GM12875 (cell line): ENCODE measurements at regions not wholly inside any gene's neighbourhood (a gene's known extent, or its start where the extent isn't known, plus 50 kb on each side); places are given as distances from the start of the nearest gene placed in this dataset.

Experiments used
- H3K4me3 ChIP-seq: one replicate; pipeline ENCODE4 v1.5.1; 2011; ENCODE audit warnings: low read depth, low read length, control low read depth
- TF ChIP-seq, protein P1 (sequence below): IDR thresholded peaks from 2 replicates; pipeline ENCODE4 v1.5.1; 2011; ENCODE audit warnings: low read depth, mild to moderate bottlenecking, control low read depth, inconsistent platforms, low read length, moderate library complexity, borderline replicate concordance; ENCODE audit not compliant: insufficient read depth

GRCh38 chr14:42172304-42172703, 565.6 kb downstream of the LRFN5 start:
- TF ChIP-seq, protein P1, sequence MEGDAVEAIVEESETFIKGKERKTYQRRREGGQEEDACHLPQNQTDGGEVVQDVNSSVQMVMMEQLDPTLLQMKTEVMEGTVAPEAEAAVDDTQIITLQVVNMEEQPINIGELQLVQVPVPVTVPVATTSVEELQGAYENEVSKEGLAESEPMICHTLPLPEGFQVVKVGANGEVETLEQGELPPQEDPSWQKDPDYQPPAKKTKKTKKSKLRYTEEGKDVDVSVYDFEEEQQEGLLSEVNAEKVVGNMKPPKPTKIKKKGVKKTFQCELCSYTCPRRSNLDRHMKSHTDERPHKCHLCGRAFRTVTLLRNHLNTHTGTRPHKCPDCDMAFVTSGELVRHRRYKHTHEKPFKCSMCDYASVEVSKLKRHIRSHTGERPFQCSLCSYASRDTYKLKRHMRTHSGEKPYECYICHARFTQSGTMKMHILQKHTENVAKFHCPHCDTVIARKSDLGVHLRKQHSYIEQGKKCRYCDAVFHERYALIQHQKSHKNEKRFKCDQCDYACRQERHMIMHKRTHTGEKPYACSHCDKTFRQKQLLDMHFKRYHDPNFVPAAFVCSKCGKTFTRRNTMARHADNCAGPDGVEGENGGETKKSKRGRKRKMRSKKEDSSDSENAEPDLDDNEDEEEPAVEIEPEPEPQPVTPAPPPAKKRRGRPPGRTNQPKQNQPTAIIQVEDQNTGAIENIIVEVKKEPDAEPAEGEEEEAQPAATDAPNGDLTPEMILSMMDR: no peak

DNA sequence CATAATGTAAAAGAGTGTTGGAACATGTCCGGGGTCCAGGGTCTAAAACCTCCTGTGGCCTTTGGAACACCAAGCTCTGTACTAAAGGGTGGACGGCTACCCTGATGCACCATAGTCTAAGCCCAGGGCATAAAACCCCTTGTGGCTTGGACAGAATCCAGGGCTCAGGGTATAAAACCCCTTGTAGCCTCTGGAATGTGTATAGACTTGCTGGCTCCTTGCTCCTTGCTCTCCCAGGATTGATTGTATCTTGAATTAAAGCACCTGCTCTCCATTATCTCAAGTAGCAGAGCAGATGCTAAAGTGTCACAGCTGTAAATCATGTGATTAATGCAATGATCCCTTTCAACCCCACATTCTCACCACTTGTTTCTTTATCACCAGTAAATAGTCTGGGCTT, 556.5 kb downstream of the LRFN5 start:
- H3K4me3 ChIP-seq: no peak overlapping the region
- TF ChIP-seq, protein P1: no peak

More at GRCh38 chr14:42172304-42172703, 565.6 kb downstream of the LRFN5 start:
- no peak overlapping the region for H3K4me3 ChIP-seq

GRCh38 chr14:42159138-42159537, 552.5 kb downstream of the LRFN5 start:
- TF ChIP-seq, protein P1: no peak
- no peak overlapping the region for H3K4me3 ChIP-seq

DNA sequence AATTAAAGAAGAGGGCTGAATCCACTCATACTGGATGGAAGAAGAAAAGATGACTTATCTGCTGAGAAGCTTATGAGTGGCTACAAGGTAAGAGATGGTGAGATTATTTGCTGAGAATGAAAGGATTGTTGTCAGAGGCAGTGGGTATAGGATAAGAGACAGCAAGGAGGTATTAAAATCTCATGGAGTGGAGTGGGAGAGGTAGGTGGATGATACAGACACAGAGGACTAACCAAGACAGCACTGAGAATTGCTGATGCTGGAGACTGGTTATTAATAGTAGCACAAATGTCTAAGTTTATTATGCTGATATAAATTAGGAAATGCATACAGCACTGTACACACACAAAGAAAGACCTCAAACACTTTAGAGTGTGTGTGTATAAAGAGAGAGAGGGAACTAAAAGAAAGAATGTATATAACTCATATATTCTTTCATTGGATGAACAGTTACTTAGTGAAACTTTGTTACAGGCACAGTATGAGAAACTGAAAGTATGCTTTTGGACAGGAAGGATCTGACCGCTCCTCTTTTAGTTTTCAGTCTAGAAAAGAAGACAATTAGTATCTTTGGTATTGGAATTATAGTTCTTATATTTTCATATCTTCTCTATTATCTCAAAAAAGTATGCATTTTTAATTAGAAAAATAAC, 543.1 kb downstream of the LRFN5 start:
- TF ChIP-seq, protein P1: no peak
- H3K4me3 ChIP-seq: no peak overlapping the region

DNA sequence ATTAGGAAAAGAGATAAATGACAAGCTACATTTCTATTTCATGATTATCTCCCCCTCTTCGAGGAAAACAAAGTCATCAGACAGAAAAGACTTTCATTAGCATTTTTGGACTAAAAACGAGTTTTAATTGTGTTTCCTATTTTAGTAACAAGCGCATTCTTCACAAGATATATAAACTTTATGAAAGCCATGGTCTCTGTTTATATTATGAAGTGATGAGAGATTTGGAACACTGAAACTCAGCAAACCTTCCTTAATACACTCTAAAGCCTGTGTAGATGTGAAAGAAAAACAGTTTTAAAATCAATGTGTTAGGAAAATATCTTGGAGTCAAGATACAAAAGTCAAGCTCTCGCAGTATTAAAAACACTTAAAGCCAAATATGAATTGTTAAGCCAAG, 539.1 kb downstream of the LRFN5 start:
- no peak overlapping the region for H3K4me3 ChIP-seq
- TF ChIP-seq, protein P1: no peak

- no peak overlapping the region for H3K4me3 ChIP-seq
- TF ChIP-seq, protein P1: no peak
These were observed 536.4 kb downstream of the LRFN5 start for GRCh38 chr14:42143114-42143513.

DNA sequence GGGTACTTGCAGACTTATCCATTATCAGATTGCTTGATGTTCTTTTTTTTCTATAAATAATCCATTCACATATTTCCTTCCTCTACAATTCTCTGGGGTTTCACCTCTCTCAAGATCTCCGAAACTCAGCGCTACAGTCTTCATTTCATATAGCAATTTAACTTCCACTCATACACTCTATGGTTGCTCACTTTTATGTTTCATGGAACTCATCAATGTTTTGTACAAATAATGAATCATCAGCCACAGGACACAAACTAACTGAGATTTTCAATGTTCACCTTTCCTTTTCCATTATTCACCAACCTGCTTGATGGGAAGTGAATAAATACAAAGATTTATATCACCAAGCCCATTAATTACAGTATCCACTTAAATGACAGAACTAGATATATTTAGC, 534.7 kb downstream of the LRFN5 start:
- TF ChIP-seq, protein P1: no peak
- H3K4me3 ChIP-seq: no peak overlapping the region
